Lung microvascular endothelial cell (primary cell): ENCODE measurements at regions not wholly inside any gene's neighbourhood (a gene's known extent, or its start where the extent isn't known, plus 50 kb on each side); places are given as distances from the start of the nearest gene placed in this dataset.
A peak's percentile ranks its signal among the peaks of the same experiment; 100 is the strongest.

ENCODE experiments used
- DNase-seq, 2 donors: peaks; one replicate each; pipeline versions ENCODE4 v3.0.0 to v3.0.0-alpha.2; 2010; ENCODE audit warnings: low read depth in 2 of 2

- no peak for DNase-seq
These were observed 129.7 kb upstream of the KLF6 start for GRCh38 chr10:3914733-3915132.

- DNase-seq = no peak
These were observed 126.9 kb upstream of the KLF6 start for GRCh38 chr10:3911713-3912442.

- no peak for DNase-seq
These were observed 126.2 kb upstream of the KLF6 start for GRCh38 chr10:3911241-3911640.

GRCh38 chr10:3909339-3909738, 124.3 kb upstream of the KLF6 start:
- no peak for DNase-seq

- no peak for DNase-seq
These were observed 123.2 kb upstream of the KLF6 start for GRCh38 chr10:3908183-3908582.

- DNase-seq = peak; percentile 34 to 84
These were observed 122.5 kb upstream of the KLF6 start for GRCh38 chr10:3907514-3907913.

- peak in 1 of 2 donors; percentile 91 for DNase-seq
These were observed 121.6 kb upstream of the KLF6 start for GRCh38 chr10:3906511-3907111.

GRCh38 chr10:3904419-3904960, 119.5 kb upstream of the KLF6 start:
- DNase-seq = no peak

- peak; percentile 47 to 78 for DNase-seq
These were observed 117.9 kb upstream of the KLF6 start for GRCh38 chr10:3902809-3903410.

GRCh38 chr10:3902054-3902808, 117.2 kb upstream of the KLF6 start:
- peak; percentile 59 to 87 for DNase-seq

- DNase-seq = no peak
These were observed 116.4 kb upstream of the KLF6 start for GRCh38 chr10:3901370-3901769.

- DNase-seq = no peak
These were observed 115.4 kb upstream of the KLF6 start for GRCh38 chr10:3900391-3900790.

- no peak for DNase-seq
These were observed 113.8 kb upstream of the KLF6 start for GRCh38 chr10:3898821-3899220.

- DNase-seq = peak; percentile 87 to 94
These were observed 112.1 kb upstream of the KLF6 start for GRCh38 chr10:3897156-3897555.

- no peak for DNase-seq
These were observed 111.2 kb upstream of the KLF6 start for GRCh38 chr10:3896161-3896560.

- peak; percentile 72 to 90 for DNase-seq
These were observed 110.1 kb upstream of the KLF6 start for GRCh38 chr10:3895045-3895631.

- no peak for DNase-seq
These were observed 109.0 kb upstream of the KLF6 start for GRCh38 chr10:3893901-3894563.

- DNase-seq = peak; percentile 92
These were observed 107.7 kb upstream of the KLF6 start for GRCh38 chr10:3892440-3893425.

- DNase-seq = no peak
These were observed 106.4 kb upstream of the KLF6 start for GRCh38 chr10:3891396-3891795.
